ENCODE measurements at regions not wholly inside any gene's neighbourhood (a gene's known extent, or its start where the extent isn't known, plus 50 kb on each side); places are given as distances from the start of the nearest gene placed in this dataset.

DNA sequence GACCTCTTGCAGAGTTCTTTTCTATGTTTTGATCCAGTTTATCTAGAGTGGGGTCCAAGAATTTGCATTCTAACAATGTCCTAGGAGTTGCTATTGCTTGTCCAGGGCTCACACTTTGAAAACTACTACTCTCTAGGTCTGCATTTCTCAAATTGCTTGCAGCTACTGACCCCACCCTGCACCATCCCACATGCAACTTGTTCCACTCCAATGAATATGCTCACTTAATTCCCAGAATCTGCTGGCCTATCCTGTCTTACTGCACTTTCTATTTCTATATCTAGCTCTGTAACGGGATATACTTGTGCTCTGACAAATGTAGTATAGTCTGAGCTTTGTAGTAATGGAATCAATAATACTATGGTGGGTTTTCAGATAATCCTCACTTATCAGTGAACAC, 570.3 kb downstream of the IQCM start:
- TF ChIP-seq ZNF169 (tag by site-specific recombination; IDR thresholded peaks at IDR 0.05) (no peak), ZNF830 (tag by site-specific recombination; IDR thresholded peaks at IDR 0.05; ENCODE audit: low read depth) (no peak), ZNF311 (tag by site-specific recombination; IDR thresholded peaks at IDR 0.05; ENCODE audit: borderline replicate concordance) (no peak), ZNF791 (tag by site-specific recombination; IDR thresholded peaks at IDR 0.05) (no peak), ZNF48 (tag by site-specific recombination; IDR thresholded peaks at IDR 0.05) (no peak), ZNF701 (tag by site-specific recombination; IDR thresholded peaks at IDR 0.05) (no peak), ZNF274 (IDR thresholded peaks at IDR 0.05; ENCODE audit: low read length) (no peak), ZNF274 (tag by site-specific recombination; IDR thresholded peaks at IDR 0.05; ENCODE audit: borderline replicate concordance) (no peak), ZNF561 (tag by site-specific recombination; IDR thresholded peaks at IDR 0.05; ENCODE audit: borderline replicate concordance) (no peak), ZNF366 (tag by site-specific recombination; conservative IDR thresholded peaks at IDR 0.05) (no peak)
- TF ChIP-seq, protein P1, sequence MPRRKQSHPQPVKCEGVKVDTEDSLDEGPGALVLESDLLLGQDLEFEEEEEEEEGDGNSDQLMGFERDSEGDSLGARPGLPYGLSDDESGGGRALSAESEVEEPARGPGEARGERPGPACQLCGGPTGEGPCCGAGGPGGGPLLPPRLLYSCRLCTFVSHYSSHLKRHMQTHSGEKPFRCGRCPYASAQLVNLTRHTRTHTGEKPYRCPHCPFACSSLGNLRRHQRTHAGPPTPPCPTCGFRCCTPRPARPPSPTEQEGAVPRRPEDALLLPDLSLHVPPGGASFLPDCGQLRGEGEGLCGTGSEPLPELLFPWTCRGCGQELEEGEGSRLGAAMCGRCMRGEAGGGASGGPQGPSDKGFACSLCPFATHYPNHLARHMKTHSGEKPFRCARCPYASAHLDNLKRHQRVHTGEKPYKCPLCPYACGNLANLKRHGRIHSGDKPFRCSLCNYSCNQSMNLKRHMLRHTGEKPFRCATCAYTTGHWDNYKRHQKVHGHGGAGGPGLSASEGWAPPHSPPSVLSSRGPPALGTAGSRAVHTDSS (tag by site-specific recombination; IDR thresholded peaks at IDR 0.05) = no peak
- TF ChIP-seq, protein P2, sequence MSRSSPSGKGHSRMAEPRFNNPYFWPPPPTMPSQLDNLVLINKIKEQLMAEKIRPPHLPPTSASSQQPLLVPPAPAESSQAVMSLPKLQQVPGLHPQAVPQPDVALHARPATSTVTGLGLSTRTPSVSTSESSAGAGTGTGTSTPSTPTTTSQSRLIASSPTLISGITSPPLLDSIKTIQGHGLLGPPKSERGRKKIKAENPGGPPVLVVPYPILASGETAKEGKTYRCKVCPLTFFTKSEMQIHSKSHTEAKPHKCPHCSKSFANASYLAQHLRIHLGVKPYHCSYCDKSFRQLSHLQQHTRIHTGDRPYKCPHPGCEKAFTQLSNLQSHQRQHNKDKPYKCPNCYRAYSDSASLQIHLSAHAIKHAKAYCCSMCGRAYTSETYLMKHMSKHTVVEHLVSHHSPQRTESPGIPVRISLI (tag by site-specific recombination; IDR thresholded peaks at IDR 0.05) = no peak
- TF ChIP-seq, protein P3, sequence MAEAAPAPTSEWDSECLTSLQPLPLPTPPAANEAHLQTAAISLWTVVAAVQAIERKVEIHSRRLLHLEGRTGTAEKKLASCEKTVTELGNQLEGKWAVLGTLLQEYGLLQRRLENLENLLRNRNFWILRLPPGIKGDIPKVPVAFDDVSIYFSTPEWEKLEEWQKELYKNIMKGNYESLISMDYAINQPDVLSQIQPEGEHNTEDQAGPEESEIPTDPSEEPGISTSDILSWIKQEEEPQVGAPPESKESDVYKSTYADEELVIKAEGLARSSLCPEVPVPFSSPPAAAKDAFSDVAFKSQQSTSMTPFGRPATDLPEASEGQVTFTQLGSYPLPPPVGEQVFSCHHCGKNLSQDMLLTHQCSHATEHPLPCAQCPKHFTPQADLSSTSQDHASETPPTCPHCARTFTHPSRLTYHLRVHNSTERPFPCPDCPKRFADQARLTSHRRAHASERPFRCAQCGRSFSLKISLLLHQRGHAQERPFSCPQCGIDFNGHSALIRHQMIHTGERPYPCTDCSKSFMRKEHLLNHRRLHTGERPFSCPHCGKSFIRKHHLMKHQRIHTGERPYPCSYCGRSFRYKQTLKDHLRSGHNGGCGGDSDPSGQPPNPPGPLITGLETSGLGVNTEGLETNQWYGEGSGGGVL (tag by site-specific recombination; IDR thresholded peaks at IDR 0.05) = no peak
- TF ChIP-seq, protein P4, sequence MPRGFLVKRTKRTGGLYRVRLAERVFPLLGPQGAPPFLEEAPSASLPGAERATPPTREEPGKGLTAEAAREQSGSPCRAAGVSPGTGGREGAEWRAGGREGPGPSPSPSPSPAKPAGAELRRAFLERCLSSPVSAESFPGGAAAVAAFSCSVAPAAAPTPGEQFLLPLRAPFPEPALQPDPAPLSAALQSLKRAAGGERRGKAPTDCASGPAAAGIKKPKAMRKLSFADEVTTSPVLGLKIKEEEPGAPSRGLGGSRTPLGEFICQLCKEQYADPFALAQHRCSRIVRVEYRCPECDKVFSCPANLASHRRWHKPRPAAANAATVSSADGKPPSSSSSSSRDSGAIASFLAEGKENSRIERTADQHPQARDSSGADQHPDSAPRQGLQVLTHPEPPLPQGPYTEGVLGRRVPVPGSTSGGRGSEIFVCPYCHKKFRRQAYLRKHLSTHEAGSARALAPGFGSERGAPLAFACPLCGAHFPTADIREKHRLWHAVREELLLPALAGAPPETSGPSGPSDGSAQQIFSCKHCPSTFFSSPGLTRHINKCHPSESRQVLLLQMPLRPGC (tag by site-specific recombination; IDR thresholded peaks at IDR 0.05) = no peak
- TF ChIP-seq, protein P5, sequence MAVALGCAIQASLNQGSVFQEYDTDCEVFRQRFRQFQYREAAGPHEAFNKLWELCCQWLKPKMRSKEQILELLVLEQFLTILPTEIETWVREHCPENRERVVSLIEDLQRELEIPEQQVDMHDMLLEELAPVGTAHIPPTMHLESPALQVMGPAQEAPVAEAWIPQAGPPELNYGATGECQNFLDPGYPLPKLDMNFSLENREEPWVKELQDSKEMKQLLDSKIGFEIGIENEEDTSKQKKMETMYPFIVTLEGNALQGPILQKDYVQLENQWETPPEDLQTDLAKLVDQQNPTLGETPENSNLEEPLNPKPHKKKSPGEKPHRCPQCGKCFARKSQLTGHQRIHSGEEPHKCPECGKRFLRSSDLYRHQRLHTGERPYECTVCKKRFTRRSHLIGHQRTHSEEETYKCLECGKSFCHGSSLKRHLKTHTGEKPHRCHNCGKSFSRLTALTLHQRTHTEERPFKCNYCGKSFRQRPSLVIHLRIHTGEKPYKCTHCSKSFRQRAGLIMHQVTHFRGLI (tag by site-specific recombination; IDR thresholded peaks at IDR 0.05) = no peak
- Histone ChIP-seq H3K36me3 (ENCODE audit: control insufficient read depth in 2 of 2, insufficient read depth in 1 of 2, low read length in 2 of 2) (no peaks in the 10 kb centered on the region), H3K9me3 (ENCODE audit: control insufficient read depth, insufficient read depth, low read depth, low read length) (no peaks in the 10 kb centered on the region), H3K27ac (ENCODE audit: extremely low read depth, low read depth, low read length) (no peak overlapping the region), H3K4me3 (ENCODE audit: low read depth, low read length) (no peak overlapping the region), H3K4me1 (ENCODE audit: control insufficient read depth, insufficient read depth, low read length) (no peaks in the 10 kb centered on the region)
- CTCF ChIA-PET = no interaction called here
- POLR2A ChIA-PET = no interaction called here

DNA sequence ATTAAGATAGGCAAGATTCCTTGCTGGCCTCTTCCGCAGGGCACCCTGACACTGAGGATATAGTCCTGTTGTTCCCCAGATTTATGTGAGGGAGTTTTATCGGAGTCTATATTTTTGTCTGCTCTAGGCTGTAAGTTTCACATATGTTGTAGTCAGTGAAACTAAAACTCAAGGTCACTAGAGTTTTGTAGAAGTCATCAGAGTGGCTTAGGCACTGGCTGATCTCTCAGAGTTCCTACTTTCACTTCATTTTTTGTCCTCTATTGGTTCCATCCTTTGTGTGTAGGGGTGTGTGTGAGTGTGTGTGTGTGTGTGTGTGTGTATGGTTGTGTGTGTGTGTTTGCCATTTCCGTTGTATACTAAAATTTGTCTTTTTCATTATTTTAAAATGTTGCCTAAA, 577.5 kb downstream of the IQCM start:
- H3K4me3 ChIP-seq (ENCODE audit: low read depth, low read length) = no peak overlapping the region
- H3K4me1 ChIP-seq (ENCODE audit: control insufficient read depth, insufficient read depth, low read length) = no peaks in the 10 kb centered on the region
- TF ChIP-seq ZNF610 (tag by site-specific recombination; IDR thresholded peaks at IDR 0.05; ENCODE audit: borderline replicate concordance) (no peak), ZNF169 (tag by site-specific recombination; IDR thresholded peaks at IDR 0.05) (no peak), ZNF544 (tag by site-specific recombination; IDR thresholded peaks at IDR 0.05) (no peak), ZNF416 (tag by site-specific recombination; IDR thresholded peaks at IDR 0.05) (no peak), ZNF174 (tag by site-specific recombination; IDR thresholded peaks at IDR 0.05) (no peak), GLIS2 (tag by site-specific recombination; IDR thresholded peaks at IDR 0.05) (no peak), ZNF792 (tag by site-specific recombination; IDR thresholded peaks at IDR 0.05) (no peak)
- TF ChIP-seq, protein P6, sequence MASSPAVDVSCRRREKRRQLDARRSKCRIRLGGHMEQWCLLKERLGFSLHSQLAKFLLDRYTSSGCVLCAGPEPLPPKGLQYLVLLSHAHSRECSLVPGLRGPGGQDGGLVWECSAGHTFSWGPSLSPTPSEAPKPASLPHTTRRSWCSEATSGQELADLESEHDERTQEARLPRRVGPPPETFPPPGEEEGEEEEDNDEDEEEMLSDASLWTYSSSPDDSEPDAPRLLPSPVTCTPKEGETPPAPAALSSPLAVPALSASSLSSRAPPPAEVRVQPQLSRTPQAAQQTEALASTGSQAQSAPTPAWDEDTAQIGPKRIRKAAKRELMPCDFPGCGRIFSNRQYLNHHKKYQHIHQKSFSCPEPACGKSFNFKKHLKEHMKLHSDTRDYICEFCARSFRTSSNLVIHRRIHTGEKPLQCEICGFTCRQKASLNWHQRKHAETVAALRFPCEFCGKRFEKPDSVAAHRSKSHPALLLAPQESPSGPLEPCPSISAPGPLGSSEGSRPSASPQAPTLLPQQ (tag by site-specific recombination; IDR thresholded peaks at IDR 0.05) = no peak
- TF ChIP-seq, protein P7, sequence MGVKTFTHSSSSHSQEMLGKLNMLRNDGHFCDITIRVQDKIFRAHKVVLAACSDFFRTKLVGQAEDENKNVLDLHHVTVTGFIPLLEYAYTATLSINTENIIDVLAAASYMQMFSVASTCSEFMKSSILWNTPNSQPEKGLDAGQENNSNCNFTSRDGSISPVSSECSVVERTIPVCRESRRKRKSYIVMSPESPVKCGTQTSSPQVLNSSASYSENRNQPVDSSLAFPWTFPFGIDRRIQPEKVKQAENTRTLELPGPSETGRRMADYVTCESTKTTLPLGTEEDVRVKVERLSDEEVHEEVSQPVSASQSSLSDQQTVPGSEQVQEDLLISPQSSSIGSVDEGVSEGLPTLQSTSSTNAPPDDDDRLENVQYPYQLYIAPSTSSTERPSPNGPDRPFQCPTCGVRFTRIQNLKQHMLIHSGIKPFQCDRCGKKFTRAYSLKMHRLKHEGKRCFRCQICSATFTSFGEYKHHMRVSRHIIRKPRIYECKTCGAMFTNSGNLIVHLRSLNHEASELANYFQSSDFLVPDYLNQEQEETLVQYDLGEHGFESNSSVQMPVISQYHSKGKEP (tag by site-specific recombination; IDR thresholded peaks at IDR 0.05) = no peak
- TF ChIP-seq, protein P5 (tag by site-specific recombination; IDR thresholded peaks at IDR 0.05) = no peak
- H3K9me3 ChIP-seq (ENCODE audit: control insufficient read depth, insufficient read depth, low read depth, low read length) = no peaks in the 10 kb centered on the region
- ChIA-PET CTCF (no interaction called here), POLR2A (no interaction called here)
- H3K36me3 ChIP-seq (ENCODE audit: control insufficient read depth in 2 of 2, insufficient read depth in 1 of 2, low read length in 2 of 2) = no peaks in the 10 kb centered on the region
- no peak overlapping the region for H3K27ac ChIP-seq (ENCODE audit: extremely low read depth, low read depth, low read length)
